ENCODE measurements at regions not wholly inside any gene's neighbourhood (a gene's known extent, or its start where the extent isn't known, plus 50 kb on each side); places are given as distances from the start of the nearest gene placed in this dataset.

GRCh38 chr18:66813138-66813537, 209.2 kb upstream of the CDH19 start:
- TF ChIP-seq USF1 (IDR thresholded peaks at IDR 0.05) (no peak), CREB1 (IDR thresholded peaks at IDR 0.05; ENCODE audit: low read depth) (no peak), ZBTB7A (IDR thresholded peaks at IDR 0.05; ENCODE audit: low read depth) (no peak), RAD21 (IDR thresholded peaks at IDR 0.05; ENCODE audit: low read depth) (no peak), FOXM1 (IDR thresholded peaks at IDR 0.05; ENCODE audit: borderline replicate concordance, low read depth) (no peak), EP300 (IDR thresholded peaks at IDR 0.05; ENCODE audit: borderline replicate concordance) (no peak), TEAD4 (IDR thresholded peaks at IDR 0.05) (no peak), YY1 (IDR thresholded peaks at IDR 0.05; ENCODE audit: low read depth) (no peak)
